DND-41 (cell line): ENCODE measurements at regions not wholly inside any gene's neighbourhood (a gene's known extent, or its start where the extent isn't known, plus 50 kb on each side); places are given as distances from the start of the nearest gene placed in this dataset.

Source experiments
- EZH2 ChIP-seq: IDR thresholded peaks from 3 replicates; pipeline ENCODE4 v1.6.1; 2012; ENCODE audit warnings: borderline replicate concordance, low read depth, mild to moderate bottlenecking, moderate library complexity, low read length, inconsistent platforms; ENCODE audit not compliant: severe bottlenecking
- TF ChIP-seq, protein P1 (sequence below): IDR thresholded peaks from 2 replicates; pipeline ENCODE4 v1.5.1; 2012; ENCODE audit warnings: borderline replicate concordance, low read length, moderate library complexity, mild to moderate bottlenecking; ENCODE audit not compliant: poor library complexity, severe bottlenecking; ENCODE audit errors: extremely low read depth

DNA sequence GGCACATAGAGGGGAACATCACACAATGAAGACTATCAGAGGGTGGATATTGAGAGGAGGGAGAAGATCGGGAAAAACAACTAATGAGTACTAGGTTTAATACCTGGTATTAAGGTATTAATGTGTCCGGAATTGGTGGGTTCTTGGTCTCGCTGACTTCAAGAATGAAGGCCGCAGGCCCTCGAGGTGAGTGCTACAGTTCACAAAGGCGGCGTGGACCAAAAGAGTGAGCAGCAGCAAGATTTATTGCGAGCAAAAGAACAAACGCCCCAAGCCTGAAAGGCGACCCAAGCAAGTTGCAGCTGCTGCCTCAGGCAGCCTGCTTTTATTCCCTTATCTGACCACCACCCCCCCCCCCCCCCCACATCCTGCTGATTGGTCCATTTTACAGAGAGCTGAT is 2022.8 kb downstream of the NCAM2 start:
- TF ChIP-seq, protein P1, sequence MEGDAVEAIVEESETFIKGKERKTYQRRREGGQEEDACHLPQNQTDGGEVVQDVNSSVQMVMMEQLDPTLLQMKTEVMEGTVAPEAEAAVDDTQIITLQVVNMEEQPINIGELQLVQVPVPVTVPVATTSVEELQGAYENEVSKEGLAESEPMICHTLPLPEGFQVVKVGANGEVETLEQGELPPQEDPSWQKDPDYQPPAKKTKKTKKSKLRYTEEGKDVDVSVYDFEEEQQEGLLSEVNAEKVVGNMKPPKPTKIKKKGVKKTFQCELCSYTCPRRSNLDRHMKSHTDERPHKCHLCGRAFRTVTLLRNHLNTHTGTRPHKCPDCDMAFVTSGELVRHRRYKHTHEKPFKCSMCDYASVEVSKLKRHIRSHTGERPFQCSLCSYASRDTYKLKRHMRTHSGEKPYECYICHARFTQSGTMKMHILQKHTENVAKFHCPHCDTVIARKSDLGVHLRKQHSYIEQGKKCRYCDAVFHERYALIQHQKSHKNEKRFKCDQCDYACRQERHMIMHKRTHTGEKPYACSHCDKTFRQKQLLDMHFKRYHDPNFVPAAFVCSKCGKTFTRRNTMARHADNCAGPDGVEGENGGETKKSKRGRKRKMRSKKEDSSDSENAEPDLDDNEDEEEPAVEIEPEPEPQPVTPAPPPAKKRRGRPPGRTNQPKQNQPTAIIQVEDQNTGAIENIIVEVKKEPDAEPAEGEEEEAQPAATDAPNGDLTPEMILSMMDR, result no peak
- no peak for TF ChIP-seq EZH2
